Transverse colon (tissue), 4 donors: ENCODE measurements at regions not wholly inside any gene's neighbourhood (a gene's known extent, or its start where the extent isn't known, plus 50 kb on each side); places are given as distances from the start of the nearest gene placed in this dataset.
"Not testable (repeated sequence)": the region's sequence is repeated elsewhere in the genome, so short reads cannot be mapped to it uniquely, and the experiment has no call there.

Experiments
- DNase-seq: peaks from one replicate; pipeline ENCODE4 v3.0.0-alpha.2; 2019
- H3K27ac ChIP-seq, 4 donors: fragments of 200-600 bp; sonication (generic); 2 replicates each; pipeline ENCODE4 v1.5.1; 2016 to 2018; ENCODE audit warnings: inconsistent platforms in 4 of 4
- H3K27me3 ChIP-seq: fragments of 200-600 bp; sonication (generic); 2 replicates; pipeline ENCODE4 v1.5.1; 2017; ENCODE audit warnings: inconsistent platforms
- H3K36me3 ChIP-seq, 4 donors: fragments of 200-600 bp; sonication (generic); 2 replicates each; pipeline ENCODE4 v1.5.1; 2017 to 2019; ENCODE audit warnings: inconsistent platforms in 4 of 4
- H3K4me1 ChIP-seq, 4 donors: fragments of 200-600 bp; sonication (generic); 2 replicates each; pipeline ENCODE4 v1.5.1; 2017 to 2020; ENCODE audit warnings: inconsistent platforms in 4 of 4
- H3K4me3 ChIP-seq, 4 donors: fragments of 200-600 bp; sonication (generic); 1 replicate in 1 of 4; 2 replicates in 3 of 4; pipeline versions ENCODE4 v1.5.1 to v1.6.1; 2017 to 2019; ENCODE audit warnings: inconsistent platforms in 4 of 4
- H3K9me3 ChIP-seq, 2 donors: fragments of 200-600 bp; sonication (generic); 2 replicates each; pipeline ENCODE4 v1.5.1; 2017 to 2019; ENCODE audit warnings: inconsistent platforms in 2 of 2
- CTCF ChIP-seq, 5 experiments: fragments of 200-600 bp in 3 of 5; fragments of 450-650 bp in 2 of 5; sonication (generic) in 3 of 5; IDR thresholded peaks; 1 replicate in 2 of 5; 2 replicates in 3 of 5; pipeline ENCODE4 v1.5.1; 2016 to 2017; ENCODE audit warnings: antibody characterized with exemption in 5 of 5, inconsistent platforms in 3 of 5, mild to moderate bottlenecking in 2 of 5, moderate library complexity in 1 of 5
- EP300 ChIP-seq: sonication (generic); formaldehyde crosslinking; IDR thresholded peaks from one replicate; pipeline ENCODE4 v1.6.1; 2017; ENCODE audit warnings: antibody characterized with exemption, low read depth
- POLR2A ChIP-seq: fragments of 450-650 bp; IDR thresholded peaks from one replicate; pipeline ENCODE4 v1.6.1; 2016; ENCODE audit warnings: antibody characterized with exemption, mild to moderate bottlenecking, moderate library complexity
- POLR2AphosphoS5 ChIP-seq, 3 donors: sonication (generic); formaldehyde crosslinking; IDR thresholded peaks; one replicate each; pipeline ENCODE4 v1.6.1; 2016; ENCODE audit warnings: antibody characterized with exemption in 3 of 3
- WGBS, 2 donors: methylation state at CpG; one replicate each; pipeline ENCODE4 v1.1.5; 2018; ENCODE audit warnings: low coverage in 1 of 2; 5-methylcytosine and 5-hydroxymethylcytosine counted together
- in situ Hi-C, 4 donors: fragments of 200-750 bp; cut with MboI; loops; one replicate each; pipeline versions ENCODE4 v1.15.0 to v1.15.1; 2017; ENCODE audit warnings: low sequenced_read_pairs in 3 of 4, low pct_ligation_motif_present in 1 of 4, low pct_unique_long_range_greater_than_20kb in 1 of 4
- intact Hi-C: fragments of 100-400 bp; cut with DNase I; formaldehyde crosslinking; loops from one replicate; pipeline ENCODE4 v1.15.1; 2023; ENCODE audit warnings: low total_unique reads

GRCh38 chr5:110304176-110304575, 422.3 kb downstream of the TMEM232 start:
- Histone ChIP-seq H3K4me1 (no peaks in the 10 kb centered on the region), H3K4me3 (no peak overlapping the region), H3K27ac (no peak overlapping the region), H3K9me3 (peaks cover 4 to 12% of the 10 kb centered on the region in 2 donors), H3K36me3 (no peaks in the 10 kb centered on the region), H3K27me3 (no peaks in the 10 kb centered on the region)
- 60 to 70% methylated on average over 1 of the region's 1 CpG for WGBS, 2 donors
- DNase-seq: no peak
- intact Hi-C loops (no loop called here), in situ Hi-C loops (no loop called here)
- TF ChIP-seq POLR2A (no peak), POLR2AphosphoS5 (IDR thresholded peaks at IDR 0.05) (no peak), CTCF (IDR thresholded peaks at IDR 0.05) (no peak), EP300 (no peak)

- in situ Hi-C loops: no loop called here
- Histone ChIP-seq H3K4me3 (no peak overlapping the region), H3K9me3 (peaks cover 3 to 17% of the 10 kb centered on the region in 2 donors), H3K4me1 (no peaks in the 10 kb centered on the region), H3K27ac (no peak overlapping the region), H3K27me3 (no peaks in the 10 kb centered on the region), H3K36me3 (no peaks in the 10 kb centered on the region)
- intact Hi-C loops: no loop called here
- no peak for TF ChIP-seq EP300
- no peak for TF ChIP-seq POLR2AphosphoS5 (IDR thresholded peaks at IDR 0.05)
- TF ChIP-seq POLR2A: no peak
- TF ChIP-seq CTCF (IDR thresholded peaks at IDR 0.05): no peak
- WGBS, 2 donors: 87% methylated on average over 2 of the region's 2 CpGs; no CpG with 5 or more reads in 1 of the 2 donors
- DNase-seq: no peak
These were observed 419.8 kb downstream of the TMEM232 start for GRCh38 chr5:110306650-110307049.

- Histone ChIP-seq H3K4me1 (no peaks in the 10 kb centered on the region), H3K4me3 (no peak overlapping the region), H3K9me3 (peaks cover 0 to 12% of the 10 kb centered on the region in 2 donors), H3K27me3 (no peaks in the 10 kb centered on the region), H3K36me3 (no peaks in the 10 kb centered on the region), H3K27ac (no peak overlapping the region)
- TF ChIP-seq CTCF (IDR thresholded peaks at IDR 0.05) (no peak), POLR2A (no peak), EP300 (no peak), POLR2AphosphoS5 (IDR thresholded peaks at IDR 0.05) (no peak)
- intact Hi-C loops: no loop called here
- DNase-seq: no peak
- in situ Hi-C loops: no loop called here
- 88 to 90% methylated on average over 1 of the region's 1 CpG for WGBS, 2 donors
These were observed 417.2 kb downstream of the TMEM232 start for GRCh38 chr5:110309222-110309621.

GRCh38 chr5:110316566-110316965, 409.9 kb downstream of the TMEM232 start:
- intact Hi-C loops, H3K36me3 ChIP-seq, H3K27me3 ChIP-seq, DNase-seq, H3K4me1 ChIP-seq, H3K4me3 ChIP-seq, in situ Hi-C loops, H3K9me3 ChIP-seq, H3K27ac ChIP-seq: not testable (repeated sequence)
- 47 to 57% methylated on average over 3 of the region's 3 CpGs for WGBS, 2 donors

- in situ Hi-C loops (no loop called here), intact Hi-C loops (no loop called here)
- H3K27me3 ChIP-seq: no peaks in the 10 kb centered on the region
- DNase-seq: no peak
- H3K27ac ChIP-seq: no peak overlapping the region
- no peak overlapping the region for H3K4me3 ChIP-seq
- H3K9me3 ChIP-seq: no peaks in the 10 kb centered on the region
- H3K36me3 ChIP-seq: no peaks in the 10 kb centered on the region
- WGBS, 2 donors: 60 to 64% methylated on average over 1 of the region's 1 CpG
- no peaks in the 10 kb centered on the region for H3K4me1 ChIP-seq
- no peak for TF ChIP-seq CTCF (IDR thresholded peaks at IDR 0.05)
- TF ChIP-seq EP300: no peak
- TF ChIP-seq POLR2AphosphoS5 (IDR thresholded peaks at IDR 0.05): no peak
- no peak for TF ChIP-seq POLR2A
These were observed 405.4 kb downstream of the TMEM232 start for GRCh38 chr5:110321117-110321516.
